ENCODE measurements at regions not wholly inside any gene's neighbourhood (a gene's known extent, or its start where the extent isn't known, plus 50 kb on each side); places are given as distances from the start of the nearest gene placed in this dataset.

- Mint-ChIP-seq H3K27ac (no peak overlapping the region), H3K9me3 (no peaks in the 10 kb centered on the region), H3K36me3 (no peaks in the 10 kb centered on the region), H3K4me1 (peaks cover 22% of the 10 kb centered on the region), H3K4me3 (no peak overlapping the region), H3K27me3 (ENCODE audit: low read depth) (peaks cover 13% of the 10 kb centered on the region)
- TF ChIP-seq CTCF (IDR thresholded peaks at IDR 0.05; ENCODE audit: unreplicated experiment): no peak
- DNase-seq (ENCODE audit: low spot score in 2 of 2, unreplicated experiment in 2 of 2): no peak
Measured at GRCh38 chr14:100403802-100404365, 80.7 kb downstream of the SLC25A47 start.

GRCh38 chr14:100404419-100404818 lies 81.3 kb downstream of the SLC25A47 start:
- Mint-ChIP-seq H3K27ac (no peak overlapping the region), H3K27me3 (ENCODE audit: low read depth) (peaks cover 13% of the 10 kb centered on the region), H3K9me3 (no peaks in the 10 kb centered on the region)

GRCh38 chr14:100405760-100406455 lies 82.8 kb downstream of the SLC25A47 start:
- H3K4me1 Mint-ChIP-seq: peaks cover 28% of the 10 kb centered on the region
- peaks cover 15% of the 10 kb centered on the region for H3K27me3 Mint-ChIP-seq (ENCODE audit: low read depth)
- H3K27ac Mint-ChIP-seq: no peak overlapping the region
- no peak for TF ChIP-seq CTCF (IDR thresholded peaks at IDR 0.05; ENCODE audit: unreplicated experiment)
- H3K9me3 Mint-ChIP-seq: no peaks in the 10 kb centered on the region
- no peak for DNase-seq (ENCODE audit: low spot score in 2 of 2, unreplicated experiment in 2 of 2)
- H3K36me3 Mint-ChIP-seq: no peaks in the 10 kb centered on the region
- no peak overlapping the region for H3K4me3 Mint-ChIP-seq

More at GRCh38 chr14:100404419-100404818, 81.3 kb downstream of the SLC25A47 start:
- no peaks in the 10 kb centered on the region for H3K36me3 Mint-ChIP-seq
- peaks cover 18% of the 10 kb centered on the region for H3K4me1 Mint-ChIP-seq
- no peak for DNase-seq (ENCODE audit: low spot score in 2 of 2, unreplicated experiment in 2 of 2)
- no peak overlapping the region for H3K4me3 Mint-ChIP-seq
- TF ChIP-seq CTCF (IDR thresholded peaks at IDR 0.05; ENCODE audit: unreplicated experiment): no peak

- Mint-ChIP-seq H3K4me1 (peaks cover 28% of the 10 kb centered on the region), H3K9me3 (no peaks in the 10 kb centered on the region), H3K27ac (no peak overlapping the region), H3K4me3 (no peak overlapping the region), H3K27me3 (ENCODE audit: low read depth) (peaks cover 15% of the 10 kb centered on the region), H3K36me3 (no peaks in the 10 kb centered on the region)
- DNase-seq (ENCODE audit: low spot score in 2 of 2, unreplicated experiment in 2 of 2): no peak
- no peak for TF ChIP-seq CTCF (IDR thresholded peaks at IDR 0.05; ENCODE audit: unreplicated experiment)
Measured at GRCh38 chr14:100406505-100407131, 83.5 kb downstream of the SLC25A47 start.

GRCh38 chr14:100407376-100408102 lies 84.4 kb downstream of the SLC25A47 start:
- peaks cover 28% of the 10 kb centered on the region for H3K4me1 Mint-ChIP-seq
- peaks cover 13% of the 10 kb centered on the region for H3K27me3 Mint-ChIP-seq (ENCODE audit: low read depth)
- H3K27ac Mint-ChIP-seq: no peak overlapping the region

More at GRCh38 chr14:100407376-100408102, 84.4 kb downstream of the SLC25A47 start:
- TF ChIP-seq CTCF (IDR thresholded peaks at IDR 0.05; ENCODE audit: unreplicated experiment): no peak
- DNase-seq (ENCODE audit: low spot score in 2 of 2, unreplicated experiment in 2 of 2): no peak
- no peak overlapping the region for H3K4me3 Mint-ChIP-seq
- no peaks in the 10 kb centered on the region for H3K9me3 Mint-ChIP-seq
- no peaks in the 10 kb centered on the region for H3K36me3 Mint-ChIP-seq
